Muscle layer of colon (tissue), 2 donors: ENCODE measurements at regions not wholly inside any gene's neighbourhood (a gene's known extent, or its start where the extent isn't known, plus 50 kb on each side); places are given as distances from the start of the nearest gene placed in this dataset.

Experiments used
- H3K27ac ChIP-seq: one replicate; pipeline ENCODE4 v1.7.0; 2013; ENCODE audit warnings: low read depth, mild to moderate bottlenecking, low read length, moderate library complexity
- H3K27me3 ChIP-seq, 2 donors: one replicate each; pipeline ENCODE4 v1.7.0; 2013; ENCODE audit warnings: low read length in 2 of 2, mild to moderate bottlenecking in 2 of 2; ENCODE audit not compliant: insufficient read depth in 2 of 2, control insufficient read depth in 1 of 2
- H3K36me3 ChIP-seq: one replicate; pipeline ENCODE4 v1.7.0; 2013; ENCODE audit warnings: mild to moderate bottlenecking, low read length; ENCODE audit not compliant: insufficient read depth
- H3K4me1 ChIP-seq: one replicate; pipeline ENCODE4 v1.7.0; 2013; ENCODE audit warnings: mild to moderate bottlenecking, low read length; ENCODE audit not compliant: insufficient read depth
- H3K4me3 ChIP-seq, 2 donors: one replicate each; pipeline ENCODE4 v1.7.0; 2013; ENCODE audit warnings: low read length in 2 of 2, low read depth in 1 of 2, mild to moderate bottlenecking in 1 of 2, moderate library complexity in 1 of 2
- H3K9ac ChIP-seq: one replicate; pipeline ENCODE4 v1.7.0; 2013; ENCODE audit warnings: low read length
- H3K9me3 ChIP-seq: one replicate; pipeline ENCODE4 v1.7.0; 2013; ENCODE audit warnings: mild to moderate bottlenecking, low read length
- donor health status: abdominal sarcoma.
- donor health status: Adenocarcinoma of cecum.

GRCh38 chr21:20258542-20258941, 739.7 kb upstream of the NCAM2 start:
- Histone ChIP-seq H3K9ac (no peak overlapping the region), H3K9me3 (no peaks in the 10 kb centered on the region), H3K27ac (no peak overlapping the region), H3K4me1 (no peaks in the 10 kb centered on the region), H3K4me3 (no peak overlapping the region), H3K27me3 (no peaks in the 10 kb centered on the region), H3K36me3 (no peaks in the 10 kb centered on the region)

DNA sequence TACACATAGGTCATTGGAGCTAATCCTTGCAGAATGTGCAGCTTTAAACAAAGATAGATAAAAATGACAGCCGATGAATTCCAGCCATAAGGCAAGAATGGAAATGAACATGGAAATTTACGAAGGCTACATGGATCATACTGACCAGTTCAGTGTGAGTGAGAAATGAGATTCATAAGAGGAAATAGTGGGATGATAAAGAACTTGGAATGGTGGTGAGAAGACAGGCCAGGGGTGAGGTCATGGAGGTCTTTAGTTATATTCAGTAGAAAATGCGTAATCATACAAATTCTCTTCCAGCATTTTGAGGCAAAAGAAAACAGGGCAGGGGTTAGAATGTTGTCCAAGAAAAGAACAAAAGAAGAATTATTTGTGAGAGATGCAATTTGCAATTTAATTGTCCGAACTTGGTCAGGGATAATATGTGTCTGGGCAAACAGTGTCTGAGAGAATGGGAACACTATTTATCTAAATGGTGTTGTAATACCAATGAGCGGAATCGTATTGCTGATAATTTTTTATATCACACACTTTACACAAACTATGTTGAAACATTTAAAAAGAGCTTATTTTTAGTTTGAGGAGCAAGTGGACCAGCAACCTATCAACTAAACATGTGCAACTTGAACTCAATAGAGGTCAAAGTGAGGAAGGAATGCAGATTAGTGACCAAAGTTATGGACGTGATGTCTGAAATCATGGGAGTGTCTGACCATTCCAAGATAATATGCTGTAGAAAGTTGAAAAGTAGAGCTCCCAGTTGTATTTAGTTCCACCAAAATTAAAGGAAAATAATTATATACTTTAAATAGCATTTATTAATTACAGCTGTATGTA, 739.0 kb upstream of the NCAM2 start:
- Histone ChIP-seq H3K9ac (no peak overlapping the region), H3K4me3 (no peak overlapping the region), H3K27ac (no peak overlapping the region), H3K4me1 (no peaks in the 10 kb centered on the region), H3K27me3 (no peaks in the 10 kb centered on the region), H3K9me3 (no peaks in the 10 kb centered on the region), H3K36me3 (no peaks in the 10 kb centered on the region)

DNA sequence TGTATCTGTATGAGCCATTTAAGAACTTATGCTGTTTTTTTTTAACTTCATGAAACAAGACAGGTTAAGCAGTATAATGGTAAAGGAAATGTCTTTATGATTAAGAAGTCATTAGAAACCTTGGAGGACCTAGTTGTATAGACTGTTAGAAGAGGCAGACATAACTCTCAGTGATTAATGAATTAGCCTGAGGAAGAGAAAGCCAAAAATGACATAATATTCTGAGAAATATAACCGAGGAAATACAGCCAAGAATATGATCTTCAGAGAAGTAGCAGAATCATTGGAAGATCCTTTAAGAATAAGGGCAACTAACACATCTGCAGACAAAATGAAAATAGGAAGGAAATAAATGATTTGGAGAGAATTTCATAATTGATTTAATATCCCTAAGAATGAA, 738.1 kb upstream of the NCAM2 start:
- Histone ChIP-seq H3K36me3 (no peaks in the 10 kb centered on the region), H3K27ac (no peak overlapping the region), H3K9me3 (no peaks in the 10 kb centered on the region), H3K9ac (no peak overlapping the region), H3K27me3 (no peaks in the 10 kb centered on the region), H3K4me1 (no peaks in the 10 kb centered on the region), H3K4me3 (no peak overlapping the region)

GRCh38 chr21:20261364-20261763, 736.8 kb upstream of the NCAM2 start:
- H3K4me1 ChIP-seq, result no peaks in the 10 kb centered on the region

DNA sequence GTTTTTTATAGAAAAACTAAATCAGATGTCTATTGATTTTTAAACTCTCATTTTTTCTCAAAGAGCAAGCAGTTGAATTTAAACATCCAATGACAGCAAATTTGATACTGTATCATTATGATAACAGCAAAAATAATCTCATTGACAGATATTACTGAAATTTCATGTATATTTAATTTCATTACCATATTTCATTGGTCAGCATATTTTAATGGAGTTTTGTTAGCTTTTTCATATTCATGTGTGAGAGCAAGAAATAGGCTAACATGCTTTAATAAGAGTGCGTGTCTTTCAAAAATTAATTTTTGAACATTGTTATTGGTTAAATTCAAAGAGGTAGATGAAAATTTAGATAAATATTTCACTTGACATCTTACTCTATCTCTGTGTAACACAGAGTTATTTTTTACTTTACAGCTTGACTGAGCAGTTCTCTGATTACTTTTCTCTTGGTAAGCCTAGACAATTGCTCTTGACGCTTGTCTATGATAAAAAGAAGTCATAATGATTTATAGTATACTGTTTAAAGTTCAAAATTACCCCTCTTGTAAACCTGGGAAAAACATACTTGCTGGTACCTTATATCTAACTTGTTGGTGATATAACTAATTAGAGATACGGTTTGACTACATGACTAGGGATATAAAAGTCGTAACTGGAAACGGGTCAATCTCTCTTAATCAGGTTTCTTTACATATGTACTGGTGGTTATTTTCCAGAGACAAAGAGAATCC, 732.3 kb upstream of the NCAM2 start:
- Histone ChIP-seq H3K27me3 (no peaks in the 10 kb centered on the region), H3K9me3 (no peaks in the 10 kb centered on the region), H3K4me3 (no peak overlapping the region), H3K4me1 (no peaks in the 10 kb centered on the region), H3K27ac (no peak overlapping the region), H3K36me3 (no peaks in the 10 kb centered on the region), H3K9ac (no peak overlapping the region)

More at GRCh38 chr21:20261364-20261763, 736.8 kb upstream of the NCAM2 start:
- H3K9ac ChIP-seq, result no peak overlapping the region
- no peak overlapping the region for H3K4me3 ChIP-seq
- no peaks in the 10 kb centered on the region for H3K9me3 ChIP-seq
- no peak overlapping the region for H3K27ac ChIP-seq
- H3K36me3 ChIP-seq, result no peaks in the 10 kb centered on the region
- no peaks in the 10 kb centered on the region for H3K27me3 ChIP-seq

GRCh38 chr21:20266441-20266710, 731.8 kb upstream of the NCAM2 start:
- no peak overlapping the region for H3K9ac ChIP-seq
- H3K4me3 ChIP-seq, result no peak overlapping the region
- H3K4me1 ChIP-seq, result no peaks in the 10 kb centered on the region
- H3K36me3 ChIP-seq, result no peaks in the 10 kb centered on the region
- H3K27me3 ChIP-seq, result no peaks in the 10 kb centered on the region
- no peak overlapping the region for H3K27ac ChIP-seq
- H3K9me3 ChIP-seq, result no peaks in the 10 kb centered on the region

DNA sequence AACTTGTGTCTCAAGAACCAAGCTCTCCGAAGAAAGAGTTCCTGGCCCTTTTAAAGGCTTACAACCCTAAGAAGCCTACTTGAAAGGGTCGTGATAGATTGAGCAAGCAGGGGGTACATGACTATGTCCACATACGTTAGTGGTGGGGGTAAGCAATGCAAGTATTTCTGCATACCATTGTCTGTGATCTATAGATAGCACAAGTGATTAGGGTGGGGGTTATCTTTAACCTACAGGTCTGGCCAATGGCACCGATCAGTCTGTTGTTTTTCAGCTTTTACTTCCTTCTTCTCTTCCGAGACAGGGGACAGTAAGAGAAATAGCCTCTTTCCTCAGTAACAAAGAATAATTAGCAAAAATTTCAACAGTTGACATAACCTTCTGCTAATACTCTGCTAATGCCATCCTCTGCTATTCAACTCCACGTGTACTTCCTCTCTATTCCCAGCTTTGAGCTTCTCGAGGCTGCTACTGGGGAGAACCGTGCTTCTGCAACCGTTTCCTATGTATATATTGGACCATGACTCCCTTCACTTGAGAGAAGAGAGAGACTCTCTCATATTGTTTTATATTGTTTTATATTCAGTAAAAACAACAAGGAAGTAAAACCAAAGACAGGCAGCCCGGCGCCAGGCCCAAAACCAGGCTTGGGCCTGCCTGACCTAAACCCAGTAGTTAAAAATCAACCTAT, 727.7 kb upstream of the NCAM2 start:
- Histone ChIP-seq H3K9ac (no peak overlapping the region), H3K27me3 (no peaks in the 10 kb centered on the region), H3K27ac (no peak overlapping the region), H3K4me3 (no peak overlapping the region), H3K36me3 (no peaks in the 10 kb centered on the region), H3K4me1 (no peaks in the 10 kb centered on the region), H3K9me3 (no peaks in the 10 kb centered on the region)

GRCh38 chr21:20272791-20273362, 725.3 kb upstream of the NCAM2 start:
- no peaks in the 10 kb centered on the region for H3K27me3 ChIP-seq
- no peak overlapping the region for H3K9ac ChIP-seq
- no peak overlapping the region for H3K4me3 ChIP-seq
- no peaks in the 10 kb centered on the region for H3K4me1 ChIP-seq
- no peaks in the 10 kb centered on the region for H3K36me3 ChIP-seq
- H3K9me3 ChIP-seq, result no peaks in the 10 kb centered on the region
- H3K27ac ChIP-seq, result no peak overlapping the region

GRCh38 chr21:20276377-20276776, 721.8 kb upstream of the NCAM2 start:
- Histone ChIP-seq H3K4me1 (no peaks in the 10 kb centered on the region), H3K9me3 (no peaks in the 10 kb centered on the region), H3K36me3 (no peaks in the 10 kb centered on the region), H3K27ac (no peak overlapping the region), H3K9ac (no peak overlapping the region), H3K4me3 (no peak overlapping the region), H3K27me3 (no peaks in the 10 kb centered on the region)

GRCh38 chr21:20276954-20277353, 721.3 kb upstream of the NCAM2 start:
- no peaks in the 10 kb centered on the region for H3K9me3 ChIP-seq
- H3K27ac ChIP-seq, result no peak overlapping the region
- H3K4me1 ChIP-seq, result no peaks in the 10 kb centered on the region
- no peaks in the 10 kb centered on the region for H3K27me3 ChIP-seq
- no peaks in the 10 kb centered on the region for H3K36me3 ChIP-seq
- no peak overlapping the region for H3K9ac ChIP-seq
- no peak overlapping the region for H3K4me3 ChIP-seq

DNA sequence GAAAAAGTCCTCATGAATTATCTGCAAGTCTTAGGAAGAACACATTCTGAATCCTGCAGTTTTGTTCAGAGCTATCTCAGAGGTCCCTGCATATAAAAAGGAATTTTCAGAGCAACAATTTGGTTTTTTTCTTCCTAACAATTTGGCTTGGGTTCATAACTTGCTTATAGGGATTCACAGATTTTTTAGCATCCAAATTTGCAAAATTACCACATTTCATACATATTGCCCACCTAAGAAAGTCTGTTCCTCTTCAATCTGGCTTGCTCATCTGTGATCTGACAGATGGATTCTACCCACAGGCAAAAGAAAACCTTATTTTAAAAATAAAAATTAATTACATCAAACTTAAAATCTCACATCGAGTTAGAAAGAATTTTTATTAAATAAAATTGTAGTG, 714.4 kb upstream of the NCAM2 start:
- Histone ChIP-seq H3K27me3 (no peaks in the 10 kb centered on the region), H3K4me1 (no peaks in the 10 kb centered on the region)

More for the DNA sequence above, 714.4 kb upstream of the NCAM2 start:
- no peak overlapping the region for H3K27ac ChIP-seq
- H3K9ac ChIP-seq, result no peak overlapping the region
- no peaks in the 10 kb centered on the region for H3K9me3 ChIP-seq
- H3K4me3 ChIP-seq, result no peak overlapping the region
- H3K36me3 ChIP-seq, result no peaks in the 10 kb centered on the region
